MCF 10A (cell line): ENCODE measurements at regions not wholly inside any gene's neighbourhood (a gene's known extent, or its start where the extent isn't known, plus 50 kb on each side); places are given as distances from the start of the nearest gene placed in this dataset.

Source experiments
- BruUV-seq: library from RNA; stranded (reverse); fragments of 400-500 nt; replicated peaks from 2 replicates; lab custom pipeline; 2021; lab: Mats Ljungman, UMichigan
- CTCF ChIA-PET: fragments of 300-600 bp; sonication (Branson Sonifier 250); formaldehyde crosslinking; extraction: SDS; loops from one replicate; lab custom pipeline; 2021; ENCODE audit warnings: antibody characterized with exemption, inconsistent platforms; lab: Yijun Ruan, JAX
- POLR2A ChIA-PET: fragments of 300-600, 350-650 bp; sonication (Branson Sonifier 250); formaldehyde crosslinking; extraction: SDS; loops from one replicate; lab custom pipeline; 2020; ENCODE audit warnings: antibody characterized with exemption, inconsistent platforms; lab: Yijun Ruan, JAX
- DNase-seq: peaks from one replicate; pipeline ENCODE4 v3.0.0-alpha.2; 2018; ENCODE audit not compliant: unreplicated experiment
- H3K27ac Mint-ChIP-seq: one replicate; pipeline ENCODE4 v1.8.0; 2022; ENCODE audit warnings: mild to moderate bottlenecking, low read depth, mixed read lengths; ENCODE audit not compliant: unreplicated experiment
- H3K27me3 Mint-ChIP-seq: one replicate; pipeline ENCODE4 v1.8.0; 2022; ENCODE audit warnings: mixed read lengths; ENCODE audit not compliant: insufficient read depth, unreplicated experiment
- H3K36me3 Mint-ChIP-seq: one replicate; pipeline ENCODE4 v1.8.0; 2022; ENCODE audit warnings: mild to moderate bottlenecking, moderate library complexity, mixed read lengths; ENCODE audit not compliant: insufficient read depth, unreplicated experiment
- H3K4me1 Mint-ChIP-seq: one replicate; pipeline ENCODE4 v1.8.0; 2022; ENCODE audit warnings: mixed read lengths; ENCODE audit not compliant: insufficient read depth, unreplicated experiment
- H3K4me3 Mint-ChIP-seq: one replicate; pipeline ENCODE4 v1.8.0; 2022; ENCODE audit warnings: mild to moderate bottlenecking, moderate library complexity, mixed read lengths; ENCODE audit not compliant: unreplicated experiment
- H3K9me3 Mint-ChIP-seq: one replicate; pipeline ENCODE4 v1.8.0; 2022; ENCODE audit warnings: mixed read lengths; ENCODE audit not compliant: unreplicated experiment
- intact Hi-C: fragments of 100-400 bp; cut with micrococcal nuclease; formaldehyde crosslinking; loops from 2 replicates; pipeline ENCODE4 v1.14.1; 2022
- TF ChIP-seq, protein P1 (sequence below): fragments of 200-600 bp; IDR thresholded peaks from one replicate; pipeline ENCODE4 v1.8.0; 2022; ENCODE audit warnings: antibody characterized with exemption, mild to moderate bottlenecking; ENCODE audit not compliant: unreplicated experiment

DNA sequence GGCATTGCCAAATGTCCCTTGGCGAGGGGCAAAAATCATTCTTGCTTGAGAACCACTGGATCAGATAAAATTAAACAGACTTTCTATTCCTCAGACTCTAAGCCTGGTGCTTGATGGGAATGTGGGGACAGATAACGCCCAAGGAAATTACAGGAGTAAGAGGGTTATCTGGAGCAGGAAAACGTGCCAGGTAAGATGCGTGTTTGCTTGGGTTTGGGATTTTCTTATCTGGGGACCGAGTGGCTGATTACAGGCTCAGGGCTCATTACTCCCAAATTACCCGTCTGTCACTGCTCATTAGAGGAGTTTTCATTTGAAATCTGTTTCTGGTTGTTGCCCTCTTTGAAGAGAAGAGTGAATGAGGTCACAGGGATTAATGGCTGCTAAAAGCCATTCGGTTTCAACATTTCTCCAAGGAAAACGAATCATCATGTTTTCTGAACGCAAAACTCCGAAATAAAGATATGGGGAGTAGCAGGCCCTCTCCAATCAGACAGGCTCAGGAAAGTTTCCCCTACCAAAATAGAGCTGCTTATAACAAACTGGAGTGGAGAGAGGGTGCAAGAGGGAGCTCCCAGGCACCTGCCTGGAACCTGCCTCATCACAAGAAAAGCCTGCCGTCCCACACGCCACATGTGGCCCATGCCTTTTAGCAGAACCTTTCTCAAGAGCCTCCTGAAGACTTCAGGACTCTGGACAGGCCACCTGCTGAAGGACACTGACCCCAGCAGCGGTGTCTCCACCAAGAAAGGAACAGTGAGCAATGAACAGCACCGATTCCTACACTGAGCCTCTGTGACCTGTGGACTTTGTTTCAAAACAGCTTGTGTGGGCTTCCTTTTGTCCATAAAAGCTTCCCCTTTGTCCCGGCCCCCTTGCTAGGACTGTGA, 136.4 kb downstream of the ICE1 start:
- Mint-ChIP-seq H3K27ac (no peak overlapping the region), H3K36me3 (no peaks in the 10 kb centered on the region), H3K9me3 (no peaks in the 10 kb centered on the region), H3K4me3 (no peak overlapping the region), H3K27me3 (peaks cover 14% of the 10 kb centered on the region), H3K4me1 (no peaks in the 10 kb centered on the region)
- POLR2A ChIA-PET: no interaction called here
- TF ChIP-seq, protein P1, sequence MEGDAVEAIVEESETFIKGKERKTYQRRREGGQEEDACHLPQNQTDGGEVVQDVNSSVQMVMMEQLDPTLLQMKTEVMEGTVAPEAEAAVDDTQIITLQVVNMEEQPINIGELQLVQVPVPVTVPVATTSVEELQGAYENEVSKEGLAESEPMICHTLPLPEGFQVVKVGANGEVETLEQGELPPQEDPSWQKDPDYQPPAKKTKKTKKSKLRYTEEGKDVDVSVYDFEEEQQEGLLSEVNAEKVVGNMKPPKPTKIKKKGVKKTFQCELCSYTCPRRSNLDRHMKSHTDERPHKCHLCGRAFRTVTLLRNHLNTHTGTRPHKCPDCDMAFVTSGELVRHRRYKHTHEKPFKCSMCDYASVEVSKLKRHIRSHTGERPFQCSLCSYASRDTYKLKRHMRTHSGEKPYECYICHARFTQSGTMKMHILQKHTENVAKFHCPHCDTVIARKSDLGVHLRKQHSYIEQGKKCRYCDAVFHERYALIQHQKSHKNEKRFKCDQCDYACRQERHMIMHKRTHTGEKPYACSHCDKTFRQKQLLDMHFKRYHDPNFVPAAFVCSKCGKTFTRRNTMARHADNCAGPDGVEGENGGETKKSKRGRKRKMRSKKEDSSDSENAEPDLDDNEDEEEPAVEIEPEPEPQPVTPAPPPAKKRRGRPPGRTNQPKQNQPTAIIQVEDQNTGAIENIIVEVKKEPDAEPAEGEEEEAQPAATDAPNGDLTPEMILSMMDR: no peak
- CTCF ChIA-PET: no interaction called here
- BruUV-seq: no TSS peak
- no peak for DNase-seq
- intact Hi-C loops: no loop called here

DNA sequence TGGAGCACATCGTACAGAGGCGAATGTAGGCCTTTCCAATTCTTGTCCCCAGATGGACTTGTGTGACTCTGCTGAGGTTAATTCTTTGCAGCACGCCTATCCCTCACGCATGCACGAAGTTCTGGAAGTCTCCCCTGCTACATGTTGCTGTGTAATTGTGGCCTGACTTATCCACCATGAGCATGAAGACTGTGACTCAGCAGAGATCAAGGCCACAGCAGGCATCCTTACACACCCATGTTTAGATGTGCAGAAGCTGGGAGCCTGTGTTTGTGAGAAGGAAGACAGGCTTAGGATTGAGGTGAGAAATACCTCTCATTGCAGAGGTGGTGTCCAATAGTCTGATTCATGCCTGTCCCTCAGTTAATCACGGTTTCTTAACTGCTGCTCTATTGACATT, 135.6 kb downstream of the ICE1 start:
- no TSS peak for BruUV-seq
- Mint-ChIP-seq H3K27me3 (peaks cover 14% of the 10 kb centered on the region), H3K27ac (no peak overlapping the region), H3K4me3 (no peak overlapping the region), H3K4me1 (no peaks in the 10 kb centered on the region), H3K9me3 (no peaks in the 10 kb centered on the region), H3K36me3 (no peaks in the 10 kb centered on the region)
- POLR2A ChIA-PET: no interaction called here
- TF ChIP-seq, protein P1: no peak
- intact Hi-C loops: no loop called here
- no peak for DNase-seq
- CTCF ChIA-PET: no interaction called here

DNA sequence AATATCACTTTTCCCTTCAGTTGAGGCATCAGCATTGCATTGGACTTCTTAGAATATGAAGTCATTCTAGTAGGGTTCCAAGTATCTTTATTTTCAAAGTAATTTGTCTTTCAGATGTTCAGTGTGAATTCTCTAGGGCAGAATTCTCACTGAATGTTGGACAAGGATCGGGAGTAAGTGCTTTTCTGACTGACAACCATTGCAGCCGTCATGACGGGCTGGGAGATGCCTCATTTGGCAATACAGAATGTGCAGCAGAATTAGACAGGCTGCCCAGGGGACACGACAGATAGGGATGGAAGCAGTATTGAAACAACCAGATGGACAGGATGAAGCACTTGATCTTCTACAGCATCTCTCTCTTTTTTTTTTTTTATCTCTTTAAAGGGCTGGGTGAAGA, 129.0 kb downstream of the ICE1 start:
- Mint-ChIP-seq H3K9me3 (no peaks in the 10 kb centered on the region), H3K4me1 (no peaks in the 10 kb centered on the region), H3K27me3 (peaks cover 10% of the 10 kb centered on the region), H3K27ac (no peak overlapping the region), H3K36me3 (peaks cover 6% of the 10 kb centered on the region), H3K4me3 (no peak overlapping the region)
- POLR2A ChIA-PET: interaction anchor here (0.7 kb wide), 1 partner anchor 781 kb away, joined by 3 read pairs; no protein-coding TSS in a partner anchor
- CTCF ChIA-PET: no interaction called here
- DNase-seq: no peak
- no TSS peak for BruUV-seq
- intact Hi-C loops: no loop called here
- TF ChIP-seq, protein P1: no peak

DNA sequence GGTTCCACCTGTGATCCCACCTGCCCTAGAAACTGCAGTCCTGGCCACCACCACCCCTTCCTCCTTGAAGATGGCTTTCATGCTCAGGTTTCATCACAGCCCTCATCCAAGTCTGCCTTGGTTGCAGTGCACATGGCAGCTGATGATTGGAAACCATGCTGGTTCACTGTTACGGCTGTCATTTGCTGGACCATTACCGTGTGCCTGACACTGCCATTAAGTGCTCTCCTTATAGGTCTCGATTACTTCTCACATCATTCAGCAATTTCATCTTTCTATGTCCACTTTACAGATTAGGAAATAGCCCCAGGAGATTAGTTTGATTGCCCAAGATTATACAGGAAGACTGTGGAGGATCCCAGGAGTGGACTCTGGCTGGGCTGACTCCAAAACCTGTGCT, 123.9 kb downstream of the ICE1 start:
- BruUV-seq: no TSS peak

More for the DNA sequence above, 123.9 kb downstream of the ICE1 start:
- H3K27ac Mint-ChIP-seq: no peak overlapping the region
- no peaks in the 10 kb centered on the region for H3K9me3 Mint-ChIP-seq
- H3K4me3 Mint-ChIP-seq: no peak overlapping the region
- TF ChIP-seq, protein P1: no peak
- no peaks in the 10 kb centered on the region for H3K4me1 Mint-ChIP-seq
- H3K36me3 Mint-ChIP-seq: no peaks in the 10 kb centered on the region
- CTCF ChIA-PET: interaction anchor here (1.3 kb wide), 1 partner anchor 244 kb away, joined by 4 read pairs; no protein-coding TSS in a partner anchor
- peaks cover 5% of the 10 kb centered on the region for H3K27me3 Mint-ChIP-seq
- intact Hi-C loops: no loop called here
- POLR2A ChIA-PET: no interaction called here
- no peak for DNase-seq
